ENCODE measurements at regions not wholly inside any gene's neighbourhood (a gene's known extent, or its start where the extent isn't known, plus 50 kb on each side); places are given as distances from the start of the nearest gene placed in this dataset.

DNA sequence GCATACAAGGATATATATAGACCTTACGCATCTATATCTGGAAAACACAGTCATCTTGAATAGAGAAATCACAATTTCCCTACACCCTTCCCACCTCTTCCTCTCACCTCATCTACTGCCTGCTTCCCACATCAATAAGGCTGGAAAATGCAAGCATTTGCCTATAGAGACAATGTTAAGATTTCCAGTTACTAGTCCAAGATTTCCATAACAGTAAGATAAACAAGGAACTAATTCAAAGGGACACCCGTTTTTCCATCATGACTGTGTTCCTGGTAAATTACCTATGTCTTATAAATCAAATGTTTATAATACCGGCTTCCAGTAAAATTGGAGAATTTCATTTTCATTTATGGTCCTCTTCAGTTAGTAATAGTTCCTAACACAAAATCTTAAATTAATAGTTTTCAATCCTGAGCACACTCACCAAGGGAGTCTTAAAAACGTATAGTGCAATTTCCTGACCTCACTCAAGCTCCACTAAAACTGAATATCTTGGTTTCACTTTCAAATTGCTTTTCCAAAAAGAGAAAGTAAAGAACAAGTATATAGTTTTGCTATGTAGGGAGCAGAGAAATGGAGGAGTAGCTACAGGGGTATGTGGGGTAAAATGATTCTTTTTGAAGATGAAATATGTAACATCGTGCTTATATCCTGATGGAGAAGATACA is 398.7 kb downstream of the PLPP3 start:
- no peak for DNase-seq

DNA sequence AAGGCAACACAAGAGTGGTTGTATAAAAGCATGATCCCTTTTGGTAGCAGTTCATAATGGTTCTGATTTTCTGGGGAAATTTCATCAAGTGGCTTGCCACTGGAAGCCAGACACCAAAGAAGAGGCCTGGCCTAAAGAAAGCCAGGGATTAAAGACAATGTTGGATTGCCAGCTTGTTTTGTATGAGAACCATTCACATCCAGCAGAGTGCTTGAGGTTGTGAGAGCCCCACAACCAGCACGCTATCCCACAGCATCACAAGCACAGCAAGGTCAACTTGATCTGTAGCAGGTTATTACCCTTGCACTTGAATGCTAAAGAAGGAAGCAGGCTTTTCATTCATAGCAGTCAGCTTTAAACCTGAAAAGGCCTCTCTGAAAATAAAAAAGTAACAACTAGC is 399.8 kb downstream of the PLPP3 start:
- DNase-seq, result no peak

GRCh38 chr1:56175211-56175610 is 404.2 kb downstream of the PLPP3 start:
- DNase-seq, result no peak

DNA sequence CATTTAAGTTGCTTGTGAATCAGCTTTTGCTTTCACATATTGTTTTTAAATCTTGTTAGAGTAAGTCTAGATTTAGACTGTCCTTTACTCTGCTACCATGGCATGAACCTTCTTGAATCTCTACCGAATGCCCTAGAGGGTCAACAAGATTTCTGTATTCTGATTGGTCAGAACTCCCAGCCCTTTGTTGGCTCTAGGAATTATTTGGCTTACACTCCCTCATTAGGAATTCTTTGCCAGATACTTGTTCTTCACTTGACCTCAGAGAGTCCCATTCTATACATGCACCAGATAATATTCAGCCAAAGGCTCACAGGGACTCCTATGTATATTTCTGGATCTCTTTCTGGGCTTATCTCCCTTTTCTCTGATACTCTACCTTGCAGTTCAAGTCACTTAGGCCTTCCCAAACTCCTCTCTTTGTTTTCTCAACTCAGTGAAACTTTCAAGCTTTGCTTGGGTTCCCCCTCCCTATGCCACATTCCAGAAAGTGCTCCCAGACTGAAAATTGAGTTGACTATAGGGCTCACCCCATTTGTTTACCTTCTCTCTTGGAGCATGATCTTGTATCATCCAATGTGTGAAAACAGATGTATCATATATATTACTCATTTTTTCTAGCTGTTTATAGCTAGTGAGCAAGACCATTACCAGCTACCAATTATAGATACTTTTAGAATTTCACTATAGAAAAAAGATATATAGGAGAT is 405.0 kb downstream of the PLPP3 start:
- no peak for DNase-seq

DNA sequence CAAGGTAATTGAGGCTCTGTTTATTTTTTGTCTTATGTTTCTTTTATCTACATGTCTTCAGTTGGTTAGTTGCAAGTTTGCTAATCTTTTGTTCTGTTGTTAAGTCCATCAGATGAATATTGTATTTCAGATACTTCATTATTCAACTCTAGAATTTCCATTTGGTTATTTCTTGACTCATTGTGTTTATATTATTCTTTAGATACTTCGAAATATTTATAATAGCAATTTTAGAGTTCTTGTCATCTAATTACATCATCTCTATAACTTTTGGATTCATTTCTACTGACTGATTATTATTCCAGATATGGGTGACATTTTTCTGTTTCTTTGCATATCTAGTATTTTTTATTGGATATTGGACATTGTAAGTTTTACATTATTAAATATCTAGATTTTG is 405.6 kb downstream of the PLPP3 start:
- DNase-seq, result no peak

DNA sequence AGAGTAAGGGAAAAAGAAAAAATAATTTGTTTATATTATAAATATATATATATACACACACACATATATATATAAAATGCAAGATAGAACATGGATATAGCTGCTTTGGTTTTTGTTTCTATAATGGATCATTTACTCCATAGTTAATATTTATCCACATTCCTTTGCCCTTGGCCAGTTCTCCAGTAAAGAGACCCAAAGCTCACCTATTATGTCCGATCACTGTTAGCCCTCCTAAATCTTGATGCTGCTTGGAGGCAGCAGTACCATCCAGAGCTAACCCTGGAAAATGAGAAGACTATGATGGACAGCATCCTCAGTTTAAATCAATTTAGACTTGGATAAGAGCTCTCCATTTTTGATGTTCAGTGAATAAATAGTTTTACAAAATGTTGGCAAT is 407.7 kb downstream of the PLPP3 start:
- DNase-seq, result no peak

GRCh38 chr1:56170784-56171320 is 408.5 kb downstream of the PLPP3 start:
- no peak for DNase-seq

- no peak for DNase-seq
Measured at GRCh38 chr1:56169856-56170255, 409.5 kb downstream of the PLPP3 start.

DNA sequence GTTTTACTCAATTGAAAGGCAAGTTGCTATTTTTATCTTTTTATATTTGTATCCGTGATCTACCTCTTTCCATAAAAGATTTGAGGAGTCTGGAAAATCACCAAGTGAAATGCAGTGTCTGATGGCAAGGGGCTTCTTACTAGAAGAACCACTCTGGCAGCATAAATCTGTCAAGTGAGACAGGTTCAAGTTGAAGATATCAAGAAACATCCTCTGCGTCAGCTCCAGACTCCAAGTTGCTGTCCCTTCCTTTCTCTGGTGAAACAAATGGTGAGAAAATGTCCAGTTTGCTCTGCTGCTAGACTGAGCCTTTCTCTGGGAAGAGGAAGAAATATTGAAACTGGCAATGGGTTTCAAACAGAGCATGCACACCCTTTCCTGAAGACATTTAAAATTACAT is 411.2 kb downstream of the PLPP3 start:
- DNase-seq, result no peak

DNA sequence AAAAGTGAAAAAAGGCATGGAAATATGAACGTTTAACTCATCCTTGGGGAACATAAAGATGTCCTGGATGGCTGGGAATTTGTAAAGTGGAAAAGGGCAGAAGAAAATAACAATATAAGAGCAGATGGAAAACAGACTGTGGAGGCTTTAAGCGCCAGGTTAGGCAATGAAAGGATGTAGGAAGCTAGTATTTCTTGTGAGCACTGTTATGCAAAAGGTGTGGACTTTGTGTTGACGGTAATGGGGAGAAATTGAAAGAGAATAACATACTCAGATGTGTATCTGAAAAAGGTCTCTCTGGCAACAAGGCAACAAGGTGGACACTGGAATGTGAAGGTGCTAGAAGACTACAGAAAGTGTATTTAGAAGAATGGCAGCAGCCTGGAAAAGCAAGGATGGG is 411.8 kb downstream of the PLPP3 start:
- DNase-seq, result no peak

DNA sequence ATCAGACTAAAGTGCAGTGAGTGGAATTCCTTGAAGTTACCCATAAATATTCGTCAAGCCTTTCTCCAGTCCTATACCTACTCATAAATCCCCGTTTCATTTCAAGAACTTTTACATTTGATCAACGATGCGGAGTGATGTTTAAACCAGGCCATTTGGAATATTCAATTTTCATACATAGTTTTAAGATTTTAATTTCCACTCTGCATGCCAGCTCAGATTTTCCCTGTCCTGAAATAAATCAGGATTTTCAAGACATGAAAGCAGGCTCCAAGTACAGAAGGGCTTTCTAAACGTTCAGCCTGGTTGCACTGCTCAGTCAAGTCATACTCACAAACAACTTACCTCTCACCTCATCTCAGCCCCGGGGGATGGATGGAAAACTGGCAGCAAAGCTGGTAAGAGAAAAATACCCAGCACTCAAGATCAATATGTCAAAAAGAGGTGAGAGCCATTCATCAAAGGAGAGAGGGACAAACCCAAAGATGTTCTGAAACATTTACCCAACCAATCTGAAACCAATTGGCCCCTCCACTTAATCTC is 418.5 kb downstream of the PLPP3 start:
- no peak for DNase-seq

DNA sequence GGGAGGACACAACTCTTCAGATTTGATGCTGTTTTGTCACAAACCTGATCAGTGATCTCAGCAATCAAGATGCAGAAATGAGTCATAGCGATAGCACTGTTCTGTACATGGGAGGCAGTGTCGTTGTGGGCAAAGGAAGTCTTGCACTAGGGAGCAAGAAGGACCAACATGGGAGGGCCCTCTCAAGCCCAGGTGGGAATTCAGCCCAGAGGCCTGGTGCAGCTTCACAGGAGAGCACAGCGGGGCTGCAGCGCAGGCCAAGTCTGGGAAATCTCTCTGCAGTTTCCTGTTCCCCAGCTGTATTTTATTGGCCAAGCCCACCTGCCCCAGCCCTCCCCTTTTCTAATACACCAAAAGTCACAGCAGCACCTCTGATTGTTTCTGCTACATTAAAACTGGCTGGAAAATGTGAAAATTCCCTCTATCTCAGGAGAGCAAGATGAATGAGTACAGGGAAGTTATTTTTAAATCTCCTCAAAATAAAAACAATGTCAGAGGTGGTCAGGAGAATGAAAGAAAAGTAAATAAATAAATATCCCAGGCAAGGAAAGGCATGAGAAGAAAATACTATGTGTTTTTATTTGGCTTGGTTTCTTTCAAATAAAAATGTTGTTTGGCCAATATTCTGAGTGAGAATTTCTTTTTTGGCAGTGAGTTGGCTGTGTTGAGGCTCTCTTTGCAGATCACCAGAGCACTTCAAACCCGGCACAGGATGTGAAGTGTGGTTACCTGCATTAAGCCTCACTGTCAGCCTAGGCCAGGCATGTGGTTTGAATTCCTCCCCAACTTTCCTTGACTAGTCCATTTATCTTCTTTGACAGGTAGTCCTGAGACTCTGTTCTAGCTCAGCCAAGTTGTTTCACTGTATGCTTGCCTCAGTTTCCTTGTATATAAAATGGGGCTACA is 422.1 kb downstream of the PLPP3 start:
- no peak for DNase-seq

GRCh38 chr1:56153276-56153675 is 426.1 kb downstream of the PLPP3 start:
- no peak for DNase-seq

DNA sequence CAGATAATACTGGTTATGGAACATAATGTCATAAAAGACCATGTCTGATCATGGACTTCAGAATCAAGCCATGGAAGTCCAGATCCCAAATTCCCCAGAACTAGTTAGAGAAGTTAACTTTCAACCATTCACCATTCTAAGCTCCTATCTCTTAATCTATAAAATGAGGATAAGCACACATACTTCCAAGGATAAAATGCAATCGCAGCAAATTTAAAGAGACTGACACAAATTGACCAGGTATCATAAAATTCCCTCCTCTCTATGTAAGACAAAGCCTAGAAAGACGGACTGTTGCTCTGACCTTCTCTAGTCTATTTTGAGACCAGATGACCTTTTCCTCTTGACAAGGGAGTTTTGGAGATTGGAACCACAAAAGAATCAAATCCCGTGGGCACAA is 426.7 kb downstream of the PLPP3 start:
- DNase-seq, result no peak

DNA sequence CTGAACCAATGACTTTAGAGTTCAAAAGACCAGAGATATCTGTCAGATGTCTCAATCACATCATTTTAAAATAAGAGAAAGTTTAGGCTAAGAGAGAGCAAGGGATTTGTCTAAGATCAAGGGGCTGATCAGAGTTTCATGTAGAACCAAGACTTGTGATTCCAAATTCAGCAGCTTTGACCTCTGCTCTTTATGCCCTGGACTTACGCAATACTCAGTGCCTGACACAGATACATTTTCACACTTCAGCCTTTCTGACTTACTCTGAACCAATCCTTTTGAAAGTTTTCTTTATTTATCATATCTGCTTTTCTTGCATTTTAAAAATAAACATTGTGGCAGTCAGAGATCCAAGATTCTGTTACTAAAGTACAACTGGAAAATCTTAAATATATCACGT is 428.0 kb downstream of the PLPP3 start:
- no peak for DNase-seq

GRCh38 chr1:56150441-56151215 is 428.7 kb downstream of the PLPP3 start:
- DNase-seq, result no peak

DNA sequence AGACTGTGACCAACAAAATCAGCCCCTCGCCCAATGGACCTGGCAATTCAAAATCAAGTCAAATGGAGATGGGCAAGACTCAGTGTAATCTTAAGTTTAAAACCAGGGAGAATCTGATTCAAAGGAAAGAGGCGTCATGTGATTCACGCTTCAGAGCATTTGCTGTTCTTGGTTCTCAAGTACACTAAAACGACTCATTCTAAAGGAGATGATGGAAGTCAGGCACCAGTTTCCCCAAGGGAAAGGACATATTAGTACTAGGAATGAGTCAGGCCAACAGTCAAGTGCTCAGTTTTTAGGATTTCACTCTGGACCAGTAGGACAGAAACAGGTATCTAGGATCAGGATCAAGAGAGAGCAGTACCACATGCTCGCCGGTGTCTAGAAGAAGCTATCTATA is 429.6 kb downstream of the PLPP3 start:
- DNase-seq, result no peak

DNA sequence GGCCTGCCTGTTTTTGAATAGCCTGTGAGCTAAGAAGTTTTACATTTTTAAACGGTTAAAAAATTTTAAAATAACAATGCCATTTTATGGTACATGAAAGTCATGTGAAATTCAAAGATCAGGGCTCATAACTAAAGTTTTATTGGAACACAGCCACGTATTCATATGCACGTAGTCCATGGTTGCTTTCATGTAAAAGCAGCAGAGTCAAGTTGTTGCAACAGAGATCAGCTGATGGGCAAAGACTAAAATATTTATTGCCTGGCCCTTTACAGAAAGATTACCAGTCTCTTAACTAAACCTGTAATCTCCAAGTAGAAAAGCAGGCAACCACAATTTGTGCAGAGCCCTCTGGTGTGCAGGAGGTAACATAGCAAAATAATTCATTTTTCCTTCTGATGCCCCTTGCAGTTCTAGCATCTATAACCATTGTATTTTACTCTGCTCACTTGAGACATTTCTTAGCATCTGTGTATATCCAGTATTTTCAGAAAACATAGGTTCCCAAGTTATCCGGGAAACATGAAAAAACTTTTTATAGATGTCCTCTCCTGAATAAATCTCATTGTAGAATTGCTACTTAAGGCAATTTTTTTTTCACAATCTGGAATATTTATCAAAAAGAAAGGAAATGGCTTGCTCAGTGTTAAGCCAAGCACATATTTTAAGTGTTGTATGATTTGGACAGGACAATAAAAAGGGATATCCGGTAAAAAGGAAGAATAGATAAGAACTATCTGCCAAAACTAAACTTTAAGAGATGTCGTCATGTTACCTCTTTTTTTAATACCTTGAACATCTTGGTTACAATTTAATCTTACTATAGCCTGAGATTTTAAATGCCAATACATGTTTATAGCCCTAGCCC is 430.8 kb downstream of the PLPP3 start:
- no peak for DNase-seq

DNA sequence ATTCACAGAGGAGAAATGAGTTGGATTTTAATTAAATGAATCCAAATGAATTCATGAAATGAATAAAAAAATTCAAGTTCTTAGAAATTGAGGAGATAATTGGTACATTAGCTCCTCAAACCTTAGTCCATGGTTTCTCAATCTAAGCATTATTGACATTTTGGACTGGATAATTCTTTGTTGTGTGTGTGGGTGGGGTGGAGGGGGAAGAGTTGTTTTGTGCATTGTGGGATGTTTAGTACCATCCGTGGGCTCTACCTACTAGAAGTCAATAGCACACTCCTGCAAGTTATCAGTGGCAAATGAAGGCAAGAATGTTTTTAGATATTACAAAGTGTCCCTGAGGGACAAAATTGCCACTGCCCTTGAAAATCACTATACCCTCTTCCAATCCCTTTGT is 431.9 kb downstream of the PLPP3 start:
- DNase-seq, result no peak

- no peak for DNase-seq
Measured at GRCh38 chr1:56147034-56147433, 432.3 kb downstream of the PLPP3 start.

DNA sequence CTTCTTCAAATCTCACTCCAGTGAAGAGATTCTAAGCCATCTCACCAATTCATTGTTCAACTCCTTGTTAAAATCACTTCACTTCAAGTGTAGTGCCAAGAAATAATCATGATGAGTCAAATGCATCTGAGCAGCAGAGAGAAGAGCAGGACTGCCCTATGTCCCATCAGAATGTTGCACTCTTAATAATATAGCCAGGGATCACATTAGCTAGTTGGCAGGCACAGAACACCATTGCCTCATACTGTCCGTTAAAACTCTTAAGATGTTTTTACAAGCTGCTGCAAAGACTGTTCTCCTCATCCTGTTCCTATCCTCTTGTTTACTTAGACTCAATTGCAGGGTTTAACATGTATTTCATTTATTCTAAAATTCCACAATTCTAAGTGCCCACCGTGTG is 432.9 kb downstream of the PLPP3 start:
- no peak for DNase-seq

All from cerebellar nuclear complex (tissue), 1 donor.